Ovary (tissue), 7 donors: ENCODE measurements at regions not wholly inside any gene's neighbourhood (a gene's known extent, or its start where the extent isn't known, plus 50 kb on each side); places are given as distances from the start of the nearest gene placed in this dataset.

ENCODE experiments used
- DNase-seq, 5 donors: peaks; one replicate each; pipeline ENCODE4 v3.0.0-alpha.2; 2019 to 2020
- H3K27ac ChIP-seq, 2 donors: fragments of 200-600 bp; one replicate each; pipeline versions ENCODE4 v1.5.1 to v1.8.0; 2019 to 2022
- H3K27me3 ChIP-seq: fragments of 200-600 bp; one replicate; pipeline ENCODE4 v1.8.0; 2022
- H3K36me3 ChIP-seq: fragments of 200-600 bp; sonication (generic); one replicate; pipeline ENCODE4 v1.5.1; 2019
- H3K4me1 ChIP-seq: one replicate; pipeline ENCODE4 v1.8.1; 2013; ENCODE audit warnings: mild to moderate bottlenecking, moderate library complexity; ENCODE audit not compliant: insufficient read depth
- H3K4me3 ChIP-seq: fragments of 200-600 bp; sonication (generic); one replicate; pipeline ENCODE4 v1.5.1; 2017
- H3K9me3 ChIP-seq, 2 donors: fragments of 200-600 bp in 1 of 2; sonication (generic) in 1 of 2; one replicate each; pipeline versions ENCODE4 v1.5.1 to v1.8.1; 2013 to 2019; ENCODE audit warnings: mild to moderate bottlenecking in 1 of 2, moderate library complexity in 1 of 2
- CTCF ChIP-seq, 3 donors: fragments of 450-650 bp in 2 of 3; fragments of 200-600 bp in 1 of 3; IDR thresholded peaks; one replicate each; pipeline versions ENCODE4 v1.5.1 to v1.8.0; 2016 to 2022; ENCODE audit warnings: antibody characterized with exemption in 3 of 3, mild to moderate bottlenecking in 1 of 3
- EP300 ChIP-seq: sonication (generic); formaldehyde crosslinking; IDR thresholded peaks from one replicate; pipeline ENCODE4 v1.6.1; 2017; ENCODE audit warnings: antibody characterized with exemption
- POLR2A ChIP-seq: fragments of 450-650 bp; IDR thresholded peaks from one replicate; pipeline ENCODE4 v1.6.1; 2017; ENCODE audit warnings: antibody characterized with exemption, mild to moderate bottlenecking, moderate library complexity
- WGBS, 3 donors: extraction: QIAGEN DNeasy Blood & Tissue Kit in 1 of 3; methylation state at CpG; one replicate each; pipeline versions ENCODE4 v1.1.5 to v1.1.7; 2013 to 2017; 5-methylcytosine and 5-hydroxymethylcytosine counted together
- intact Hi-C, 4 donors: fragments of 100-400 bp; cut with DNase I; formaldehyde crosslinking; loops; one replicate each; pipeline versions ENCODE4 v1.11.0 to v1.15.1; 2022 to 2023
- donor health status: DM: no; HTN: no; CAD: no; lungs with moderate emphysema.
- donor health status: DM: no; HTN: no; CAD: no.
- donor health status: Bipolar disorder and iron deficiency.
- donor health status: DM: no; HTN: no; CAD: no.
- donor health status: DM: yes; HTN: yes; CAD: no.

GRCh38 chr12:3436461-3437065, 54.4 kb upstream of the PRMT8 start:
- H3K27ac ChIP-seq: no peak overlapping the region
- intact Hi-C loops: no loop called here
- no peaks in the 10 kb centered on the region for H3K9me3 ChIP-seq
- H3K4me3 ChIP-seq: no peak overlapping the region
- WGBS, 3 donors: 55 to 65% (median 57%) methylated on average over 13 of the region's 13 CpGs
- H3K36me3 ChIP-seq: no peaks in the 10 kb centered on the region
- DNase-seq: no peak
- H3K4me1 ChIP-seq: no peaks in the 10 kb centered on the region
- no peak for TF ChIP-seq POLR2A
- no peak for TF ChIP-seq EP300
- TF ChIP-seq CTCF (IDR thresholded peaks at IDR 0.05): no peak
- H3K27me3 ChIP-seq: no peaks in the 10 kb centered on the region

- H3K4me3 ChIP-seq: no peak overlapping the region
- intact Hi-C loops: no loop called here
These were observed 53.0 kb upstream of the PRMT8 start for GRCh38 chr12:3437986-3438385.

GRCh38 chr12:3438401-3438800, 52.6 kb upstream of the PRMT8 start:
- WGBS, 3 donors: 72 to 78% (median 72%) methylated on average over 6 of the region's 6 CpGs
- intact Hi-C loops: no loop called here
- Histone ChIP-seq H3K36me3 (no peaks in the 10 kb centered on the region), H3K9me3 (no peaks in the 10 kb centered on the region), H3K4me1 (no peaks in the 10 kb centered on the region), H3K4me3 (no peak overlapping the region), H3K27ac (no peak overlapping the region), H3K27me3 (no peaks in the 10 kb centered on the region)
- DNase-seq: no peak
- TF ChIP-seq CTCF (IDR thresholded peaks at IDR 0.05) (no peak), POLR2A (no peak), EP300 (no peak)

More at GRCh38 chr12:3437986-3438385, 53.0 kb upstream of the PRMT8 start:
- Histone ChIP-seq H3K9me3 (no peaks in the 10 kb centered on the region), H3K27me3 (no peaks in the 10 kb centered on the region), H3K27ac (no peak overlapping the region), H3K36me3 (no peaks in the 10 kb centered on the region), H3K4me1 (no peaks in the 10 kb centered on the region)
- TF ChIP-seq CTCF (IDR thresholded peaks at IDR 0.05): no peak
- TF ChIP-seq EP300: no peak
- TF ChIP-seq POLR2A: no peak
- WGBS, 3 donors: 89 to 97% (median 92%) methylated on average over 9 of the region's 9 CpGs
- DNase-seq: no peak
